HCT116 (cell line): ENCODE measurements at regions not wholly inside any gene's neighbourhood (a gene's known extent, or its start where the extent isn't known, plus 50 kb on each side); places are given as distances from the start of the nearest gene placed in this dataset.
A peak's percentile ranks its signal among the peaks of the same experiment; 100 is the strongest.

ENCODE experiments used
- ATAC-seq: fragments of 200-7000 bp; cut with Tn5 transposase; 2 replicates; pipeline ENCODE4 v1.9.1; 2020; ENCODE audit warnings: mild to moderate bottlenecking, moderate library complexity
- BruUV-seq: library from RNA; stranded (reverse); fragments of 400-500 nt; replicated peaks from 2 replicates; lab custom pipeline; 2021; lab: Mats Ljungman, UMichigan
- CTCF ChIA-PET: fragments of 300-600 bp; sonication (Branson Sonifier 250); formaldehyde crosslinking; loops from one replicate; lab custom pipeline; 2021; ENCODE audit warnings: antibody characterized with exemption; lab: Charles Lee
- POLR2A ChIA-PET: fragments of 300-600, 350-600 bp; sonication (Branson Sonifier 250); formaldehyde crosslinking; loops from one replicate; lab custom pipeline; 2021; ENCODE audit warnings: antibody characterized with exemption; lab: Charles Lee
- RAD21 ChIA-PET, 2 experiments: fragments of 300-600 bp; sonication (Branson Sonifier 250); formaldehyde crosslinking; loops; one replicate each; lab custom pipeline; 2023; ENCODE audit warnings: low total read pairs in 2 of 2; ENCODE audit not compliant: uncharacterized antibody in 2 of 2, unreplicated experiment in 2 of 2, low non-redundant PET in 1 of 2; lab: Charles Lee
- DNase-seq: peaks from one replicate; pipeline ENCODE4 v3.0.0-alpha.2; 2010; ENCODE audit warnings: low read depth, low spot score
- H2AFZ ChIP-seq: fragments of 200-600 bp; shearing (Covaris generic), sonication (generic); 2 replicates; pipeline ENCODE4 v1.6.1; 2017; ENCODE audit warnings: low read depth, mixed run types, mixed read lengths, antibody characterized with exemption, low read length; ENCODE audit not compliant: poor library complexity, severe bottlenecking
- H3K27ac ChIP-seq: 2 replicates; pipeline ENCODE4 v1.5.1; 2012; ENCODE audit warnings: low read depth, low read length
- H3K27me3 ChIP-seq: fragments of 200-600 bp; sonication (generic); 2 replicates; pipeline ENCODE4 v1.6.1; 2016; ENCODE audit warnings: mixed run types, low read length, mixed read lengths; ENCODE audit not compliant: insufficient read depth
- H3K36me3 ChIP-seq, 2 experiments: fragments of 200-500 bp in 1 of 2; fragments of 200-600 bp in 1 of 2; sonication (Bioruptor generic) in 1 of 2; sonication (generic) in 1 of 2; 2 replicates each; pipeline versions ENCODE4 v1.5.1 to v1.6.1; 2014 to 2016; ENCODE audit warnings: low read length in 2 of 2, inconsistent platforms in 1 of 2, mixed read lengths in 1 of 2, mixed run types in 1 of 2; ENCODE audit not compliant: insufficient read depth in 2 of 2, control insufficient read depth in 1 of 2
- H3K4me1 ChIP-seq, 2 experiments: fragments of 200-600 bp in 1 of 2; sonication (generic) in 1 of 2; 2 replicates each; pipeline versions ENCODE4 v1.5.1 to v1.6.1; 2012 to 2017; ENCODE audit warnings: low read length in 2 of 2, inconsistent platforms in 1 of 2, mild to moderate bottlenecking in 1 of 2, mixed read lengths in 1 of 2, mixed run types in 1 of 2, moderate library complexity in 1 of 2; ENCODE audit not compliant: insufficient read depth in 2 of 2, control insufficient read depth in 1 of 2
- H3K4me2 ChIP-seq: fragments of 200-600 bp; sonication (generic); 2 replicates; pipeline ENCODE4 v1.6.1; 2017; ENCODE audit warnings: mixed run types, low read length, mixed read lengths
- H3K4me3 ChIP-seq, 2 experiments: fragments of 200-600 bp in 1 of 2; sonication (generic) in 1 of 2; replicated peaks in 1 of 2; 2 replicates each; pipeline ENCODE4 v1.5.1; 2011 to 2016; ENCODE audit warnings: low read length in 2 of 2, control low read depth in 1 of 2, low read depth in 1 of 2, mild to moderate bottlenecking in 1 of 2, mixed read lengths in 1 of 2, mixed run types in 1 of 2
- H3K79me2 ChIP-seq: fragments of 200-600 bp; sonication (generic); 2 replicates; pipeline ENCODE4 v1.6.1; 2017; ENCODE audit warnings: mild to moderate bottlenecking, mixed run types, low read length, moderate library complexity, mixed read lengths; ENCODE audit not compliant: insufficient read depth
- H3K9ac ChIP-seq: fragments of 200-600 bp; sonication (generic); 2 replicates; pipeline ENCODE4 v1.6.1; 2016; ENCODE audit warnings: low read length, mixed read lengths
- H3K9me2 ChIP-seq: fragments of 200-600 bp; sonication (generic), shearing (Covaris generic); 2 replicates; pipeline ENCODE4 v1.6.1; 2017; ENCODE audit warnings: mixed run types, mild to moderate bottlenecking, moderate library complexity; ENCODE audit not compliant: insufficient read depth
- H3K9me3 ChIP-seq, 2 experiments: fragments of 200-500 bp in 1 of 2; fragments of 200-600 bp in 1 of 2; sonication (Bioruptor generic) in 1 of 2; sonication (generic) in 1 of 2; 2 replicates each; pipeline ENCODE4 v1.6.1; 2014 to 2017; ENCODE audit warnings: low read length in 2 of 2, mixed read lengths in 2 of 2, inconsistent platforms in 1 of 2, low read depth in 1 of 2, mild to moderate bottlenecking in 1 of 2, mixed run types in 1 of 2, moderate library complexity in 1 of 2; ENCODE audit not compliant: control insufficient read depth in 1 of 2, insufficient read depth in 1 of 2
- H4K20me1 ChIP-seq: fragments of 200-600 bp; sonication (generic), shearing (Covaris generic); 2 replicates; pipeline ENCODE4 v1.6.1; 2017; ENCODE audit warnings: mixed run types, mild to moderate bottlenecking, moderate library complexity; ENCODE audit not compliant: insufficient read depth
- CBX3 ChIP-seq: IDR thresholded peaks from 2 replicates; pipeline ENCODE4 v1.6.1; 2012; ENCODE audit warnings: low read depth
- CEBPB ChIP-seq: IDR thresholded peaks from 2 replicates; pipeline ENCODE4 v1.6.1; 2012; ENCODE audit warnings: low read depth
- ELF1 ChIP-seq: IDR thresholded peaks from 2 replicates; pipeline ENCODE4 v1.6.1; 2012; ENCODE audit warnings: low read depth, borderline replicate concordance
- EZH2phosphoT487 ChIP-seq: fragments of 200-600 bp; IDR thresholded peaks from 2 replicates; pipeline ENCODE4 v1.6.1; 2018; ENCODE audit warnings: antibody characterized with exemption, borderline replicate concordance
- FOSL1 ChIP-seq: IDR thresholded peaks from 2 replicates; pipeline ENCODE4 v1.6.1; 2012; ENCODE audit warnings: low read depth
- JUND ChIP-seq: IDR thresholded peaks from 2 replicates; pipeline ENCODE4 v1.6.1; 2012
- POLR2A ChIP-seq: IDR thresholded peaks from 2 replicates; pipeline ENCODE4 v1.7.0; 2011; ENCODE audit warnings: borderline replicate concordance; ENCODE audit not compliant: insufficient read depth, insufficient read length; ENCODE audit errors: extremely low read depth
- REST ChIP-seq: IDR thresholded peaks from 2 replicates; pipeline ENCODE4 v1.6.1; 2012; ENCODE audit warnings: low read depth
- SRF ChIP-seq: IDR thresholded peaks from 2 replicates; pipeline ENCODE4 v1.6.1; 2012; ENCODE audit warnings: low read depth
- YY1 ChIP-seq: IDR thresholded peaks from 2 replicates; pipeline ENCODE4 v1.6.1; 2011; ENCODE audit warnings: low read length, low read depth, moderate library complexity, mild to moderate bottlenecking; ENCODE audit not compliant: insufficient replicate concordance; ENCODE audit errors: extremely low read depth
- ZFX ChIP-seq: fragments of 450-650 bp; IDR thresholded peaks from 2 replicates; pipeline ENCODE4 v1.6.1; 2017
- intact Hi-C: fragments of 100-400 bp; cut with micrococcal nuclease; formaldehyde crosslinking; loops from 2 replicates; pipeline ENCODE4 v1.10.0; 2022

GRCh38 chr3:14335774-14336748 is 66.3 kb upstream of the SLC6A6 start:
- Histone ChIP-seq H3K4me2 (no peak overlapping the region), H3K79me2 (no peaks in the 10 kb centered on the region), H3K4me1 (no peaks in the 10 kb centered on the region), H3K9ac (no peak overlapping the region), H3K9me2 (no peaks in the 10 kb centered on the region), H4K20me1 (no peaks in the 10 kb centered on the region), H2AFZ (no peak overlapping the region), H3K36me3 (no peaks in the 10 kb centered on the region), H3K4me3 (no peak overlapping the region), H3K27ac (no peak overlapping the region), H3K27me3 (peaks cover 4% of the 10 kb centered on the region; the same call in 1 of the 2 replicates), H3K9me3 (no peaks in the 10 kb centered on the region)
- no peak for DNase-seq
- ChIA-PET CTCF (no interaction called here), RAD21 (no interaction called here), POLR2A (no interaction called here)
- intact Hi-C loops = no loop called here
- BruUV-seq = no TSS peak
- peak; percentile 44 for ATAC-seq
- TF ChIP-seq ELF1 (no peak), REST (no peak), YY1 (no peak), CEBPB (no peak), POLR2A (no peak), FOSL1 (no peak), EZH2phosphoT487 (no peak), ZFX (no peak), SRF (no peak), JUND (no peak), CBX3 (no peak)
